Vagina (tissue), 2 donors: ENCODE measurements at regions not wholly inside any gene's neighbourhood (a gene's known extent, or its start where the extent isn't known, plus 50 kb on each side); places are given as distances from the start of the nearest gene placed in this dataset.
A peak's percentile ranks its signal among the peaks of the same experiment; 100 is the strongest.

Experiments used
- DNase-seq, 2 donors: peaks; one replicate each; pipeline ENCODE4 v3.0.0-alpha.2; 2017; ENCODE audit errors: extremely low spot score in 2 of 2
- H3K27ac ChIP-seq: fragments of 200-600 bp; sonication (generic); one replicate; pipeline ENCODE4 v1.5.1; 2019
- H3K27me3 ChIP-seq: fragments of 200-600 bp; sonication (generic); one replicate; pipeline ENCODE4 v1.5.1; 2019
- H3K36me3 ChIP-seq, 2 donors: fragments of 200-600 bp; sonication (generic); one replicate each; pipeline ENCODE4 v1.5.1; 2017 to 2019
- H3K4me1 ChIP-seq: fragments of 200-600 bp; sonication (generic); one replicate; pipeline ENCODE4 v1.5.1; 2019
- H3K4me3 ChIP-seq, 2 donors: fragments of 200-600 bp; sonication (generic); 1 replicate in 1 of 2; 2 replicates in 1 of 2; pipeline ENCODE4 v1.5.1; 2016 to 2019
- H3K9me3 ChIP-seq: fragments of 200-600 bp; sonication (generic); one replicate; pipeline ENCODE4 v1.5.1; 2019
- POLR2A ChIP-seq, 2 donors: fragments of 450-650 bp; IDR thresholded peaks; one replicate each; pipeline ENCODE4 v1.6.1; 2017; ENCODE audit warnings: antibody characterized with exemption in 2 of 2, mild to moderate bottlenecking in 2 of 2, moderate library complexity in 2 of 2
- POLR2AphosphoS5 ChIP-seq, 2 donors: sonication (generic); formaldehyde crosslinking; IDR thresholded peaks; one replicate each; pipeline ENCODE4 v1.9.0; 2017; ENCODE audit warnings: antibody characterized with exemption in 2 of 2, mild to moderate bottlenecking in 2 of 2, low read depth in 1 of 2; ENCODE audit not compliant: insufficient read depth in 1 of 2
- intact Hi-C: fragments of 100-400 bp; cut with DNase I; formaldehyde crosslinking; loops from one replicate; pipeline ENCODE4 v1.15.1; 2023
- TF ChIP-seq, protein P1 (sequence below), 3 experiments: fragments of 450-650 bp in 2 of 3; fragments of 200-600 bp in 1 of 3; sonication (generic) in 1 of 3; IDR thresholded peaks; one replicate each; pipeline ENCODE4 v1.5.1; 2017 to 2019; ENCODE audit warnings: antibody characterized with exemption in 3 of 3, mild to moderate bottlenecking in 2 of 3, moderate library complexity in 2 of 3

DNA sequence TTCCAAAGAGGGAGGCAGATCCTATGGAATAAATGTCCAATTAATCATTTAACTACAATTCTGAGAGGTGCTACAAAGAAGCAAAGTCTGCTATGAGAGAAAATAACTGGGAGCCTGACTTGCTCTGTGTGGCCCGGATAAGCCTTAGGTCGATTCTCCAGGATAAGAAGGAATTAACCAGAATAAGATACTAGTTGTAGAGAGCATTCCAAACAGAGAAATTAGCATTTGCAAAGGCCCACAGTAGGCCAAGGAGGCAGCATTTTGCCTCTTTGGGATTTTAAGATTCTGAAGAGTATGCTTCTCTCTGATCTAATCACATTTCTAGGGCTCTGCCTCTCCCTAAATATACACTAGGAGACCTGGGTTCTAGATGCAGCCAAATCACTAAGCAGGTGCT is 113.7 kb downstream of the SNX19 start:
- TF ChIP-seq, protein P1, sequence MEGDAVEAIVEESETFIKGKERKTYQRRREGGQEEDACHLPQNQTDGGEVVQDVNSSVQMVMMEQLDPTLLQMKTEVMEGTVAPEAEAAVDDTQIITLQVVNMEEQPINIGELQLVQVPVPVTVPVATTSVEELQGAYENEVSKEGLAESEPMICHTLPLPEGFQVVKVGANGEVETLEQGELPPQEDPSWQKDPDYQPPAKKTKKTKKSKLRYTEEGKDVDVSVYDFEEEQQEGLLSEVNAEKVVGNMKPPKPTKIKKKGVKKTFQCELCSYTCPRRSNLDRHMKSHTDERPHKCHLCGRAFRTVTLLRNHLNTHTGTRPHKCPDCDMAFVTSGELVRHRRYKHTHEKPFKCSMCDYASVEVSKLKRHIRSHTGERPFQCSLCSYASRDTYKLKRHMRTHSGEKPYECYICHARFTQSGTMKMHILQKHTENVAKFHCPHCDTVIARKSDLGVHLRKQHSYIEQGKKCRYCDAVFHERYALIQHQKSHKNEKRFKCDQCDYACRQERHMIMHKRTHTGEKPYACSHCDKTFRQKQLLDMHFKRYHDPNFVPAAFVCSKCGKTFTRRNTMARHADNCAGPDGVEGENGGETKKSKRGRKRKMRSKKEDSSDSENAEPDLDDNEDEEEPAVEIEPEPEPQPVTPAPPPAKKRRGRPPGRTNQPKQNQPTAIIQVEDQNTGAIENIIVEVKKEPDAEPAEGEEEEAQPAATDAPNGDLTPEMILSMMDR (IDR thresholded peaks at IDR 0.05), result no peak
- no peak for TF ChIP-seq POLR2AphosphoS5 (IDR thresholded peaks at IDR 0.05; ENCODE audit: insufficient read depth in 1 of 2, low read depth in 1 of 2)
- no peak for TF ChIP-seq POLR2A (IDR thresholded peaks at IDR 0.05)

GRCh38 chr11:130804306-130805076 is 111.8 kb downstream of the SNX19 start:
- Histone ChIP-seq H3K9me3 (no peaks in the 10 kb centered on the region), H3K27ac (no peak overlapping the region), H3K36me3 (no peaks in the 10 kb centered on the region), H3K4me1 (no peaks in the 10 kb centered on the region), H3K27me3 (no peaks in the 10 kb centered on the region), H3K4me3 (no peak overlapping the region)
- DNase-seq, result peak in 1 of 2 donors; percentile 40
- intact Hi-C loops, result no loop called here
- TF ChIP-seq POLR2A (IDR thresholded peaks at IDR 0.05) (no peak), POLR2AphosphoS5 (IDR thresholded peaks at IDR 0.05; ENCODE audit: insufficient read depth in 1 of 2, low read depth in 1 of 2) (no peak)
- TF ChIP-seq, protein P1 (IDR thresholded peaks at IDR 0.05), result no peak

More for the DNA sequence above, 113.7 kb downstream of the SNX19 start:
- no peaks in the 10 kb centered on the region for H3K4me1 ChIP-seq
- H3K9me3 ChIP-seq, result no peaks in the 10 kb centered on the region
- no peak overlapping the region for H3K4me3 ChIP-seq
- no peak for DNase-seq
- intact Hi-C loops, result no loop called here
- no peaks in the 10 kb centered on the region for H3K36me3 ChIP-seq
- no peak overlapping the region for H3K27ac ChIP-seq
- H3K27me3 ChIP-seq, result no peaks in the 10 kb centered on the region

DNA sequence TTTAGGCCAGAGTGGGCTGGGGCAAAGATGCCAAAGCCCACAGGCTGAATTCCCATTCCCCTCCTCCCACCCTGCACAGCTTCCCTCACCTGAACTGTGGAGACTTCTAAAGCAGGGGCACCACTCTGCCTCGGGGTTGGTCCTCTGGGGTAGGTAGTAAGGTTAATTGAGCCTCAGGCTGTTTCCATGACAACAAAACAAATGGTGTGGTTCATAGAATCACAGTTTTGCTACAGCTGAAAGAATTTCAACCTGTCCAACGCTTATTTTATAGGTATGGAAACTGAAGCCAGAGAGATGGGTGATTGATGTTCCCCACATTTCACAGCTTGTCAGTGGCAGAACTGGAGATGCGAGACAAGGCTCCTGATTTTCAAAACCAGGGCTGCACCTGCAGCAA is 109.5 kb downstream of the SNX19 start:
- Histone ChIP-seq H3K36me3 (no peaks in the 10 kb centered on the region), H3K27me3 (no peaks in the 10 kb centered on the region), H3K27ac (no peak overlapping the region), H3K4me3 (no peak overlapping the region), H3K9me3 (no peaks in the 10 kb centered on the region), H3K4me1 (no peaks in the 10 kb centered on the region)
- intact Hi-C loops, result no loop called here
- DNase-seq, result peak in 1 of 2 donors; percentile 28
- TF ChIP-seq, protein P1 (IDR thresholded peaks at IDR 0.05), result no peak
- TF ChIP-seq POLR2AphosphoS5 (IDR thresholded peaks at IDR 0.05; ENCODE audit: insufficient read depth in 1 of 2, low read depth in 1 of 2), result no peak
- TF ChIP-seq POLR2A (IDR thresholded peaks at IDR 0.05), result no peak

GRCh38 chr11:130808541-130808940 is 107.7 kb downstream of the SNX19 start:
- Histone ChIP-seq H3K4me3 (no peak overlapping the region), H3K9me3 (no peaks in the 10 kb centered on the region), H3K27me3 (no peaks in the 10 kb centered on the region), H3K36me3 (no peaks in the 10 kb centered on the region), H3K27ac (no peak overlapping the region), H3K4me1 (no peaks in the 10 kb centered on the region)
- no peak for TF ChIP-seq POLR2A (IDR thresholded peaks at IDR 0.05)
- TF ChIP-seq, protein P1 (IDR thresholded peaks at IDR 0.05), result no peak
- TF ChIP-seq POLR2AphosphoS5 (IDR thresholded peaks at IDR 0.05; ENCODE audit: insufficient read depth in 1 of 2, low read depth in 1 of 2), result no peak
- DNase-seq, result no peak
- intact Hi-C loops, result no loop called here

- DNase-seq, result no peak
- TF ChIP-seq, protein P1 (IDR thresholded peaks at IDR 0.05), result no peak
- TF ChIP-seq POLR2AphosphoS5 (IDR thresholded peaks at IDR 0.05; ENCODE audit: insufficient read depth in 1 of 2, low read depth in 1 of 2) (no peak), POLR2A (IDR thresholded peaks at IDR 0.05) (no peak)
- Histone ChIP-seq H3K27ac (no peak overlapping the region), H3K4me1 (no peaks in the 10 kb centered on the region), H3K4me3 (no peak overlapping the region), H3K36me3 (no peaks in the 10 kb centered on the region), H3K9me3 (no peaks in the 10 kb centered on the region), H3K27me3 (no peaks in the 10 kb centered on the region)
- intact Hi-C loops, result no loop called here
Measured at GRCh38 chr11:130813196-130813595, 103.1 kb downstream of the SNX19 start.
